AG08396 (cell line): ENCODE measurements at regions not wholly inside any gene's neighbourhood (a gene's known extent, or its start where the extent isn't known, plus 50 kb on each side); places are given as distances from the start of the nearest gene placed in this dataset.
A peak's percentile ranks its signal among the peaks of the same experiment; 100 is the strongest.

Experiments
- DNase-seq: peaks from one replicate; pipeline ENCODE4 v3.0.0; 2012; ENCODE audit warnings: low spot score, mixed read lengths

DNA sequence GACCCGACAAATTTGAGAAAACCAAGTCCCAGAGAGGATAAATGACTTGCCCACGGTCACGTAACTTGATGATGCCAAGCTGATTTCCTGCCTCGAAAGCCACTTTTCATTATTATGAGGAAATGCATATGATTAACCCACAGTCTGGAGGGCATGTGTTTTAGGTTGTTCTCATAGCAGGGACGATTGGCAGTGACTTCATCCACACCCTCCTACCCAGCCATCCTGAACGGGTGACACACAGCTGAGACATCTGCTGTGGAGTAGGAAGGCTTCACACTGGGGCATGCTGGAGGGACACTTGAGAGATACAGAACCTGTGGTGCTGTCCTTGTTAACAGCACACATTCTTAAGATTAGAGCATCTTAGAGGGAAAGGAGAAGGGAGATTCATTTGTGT is 65.4 kb upstream of the WDFY2 start:
- no peak for DNase-seq

DNA sequence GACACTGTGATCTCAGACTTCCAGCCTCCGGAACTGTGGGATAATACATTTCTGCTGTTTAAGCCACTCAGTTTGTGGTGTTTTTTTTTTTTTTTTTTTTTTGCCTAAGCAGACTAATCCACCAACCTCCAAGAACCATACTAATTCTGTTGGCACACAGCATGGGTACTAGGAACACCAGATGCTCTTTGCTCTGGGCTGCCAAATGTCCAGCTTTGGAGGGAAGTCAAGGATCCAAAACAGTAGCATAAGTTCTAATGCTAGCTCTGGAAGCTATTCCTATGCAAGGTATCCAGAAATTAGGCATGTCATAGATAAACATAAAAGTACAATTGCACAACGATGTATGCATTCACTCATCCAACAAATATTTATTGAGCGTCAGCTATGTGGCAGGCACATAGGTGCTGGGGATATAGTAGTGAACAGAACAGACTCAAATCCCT is 64.5 kb upstream of the WDFY2 start:
- DNase-seq = no peak

DNA sequence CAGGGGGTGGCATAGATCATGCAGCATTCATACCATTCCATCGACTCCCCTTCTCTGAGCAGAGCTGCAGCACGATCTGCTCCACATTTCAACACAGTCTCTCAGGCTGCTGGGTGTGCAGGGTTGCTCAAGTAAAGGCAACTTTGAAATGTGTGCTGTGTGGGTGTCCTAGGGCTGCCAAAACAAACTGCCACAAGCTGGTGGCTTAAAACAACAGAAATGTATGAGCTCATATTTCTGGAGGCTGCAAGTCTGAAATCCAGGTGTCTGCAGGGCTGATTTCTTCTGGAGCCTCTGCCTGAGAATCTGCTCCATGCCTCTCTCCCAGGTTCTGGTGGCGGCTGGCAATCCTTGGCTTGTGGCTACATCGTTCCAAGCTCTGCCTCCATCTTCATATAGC is 63.7 kb upstream of the WDFY2 start:
- DNase-seq = peak; percentile 37

DNA sequence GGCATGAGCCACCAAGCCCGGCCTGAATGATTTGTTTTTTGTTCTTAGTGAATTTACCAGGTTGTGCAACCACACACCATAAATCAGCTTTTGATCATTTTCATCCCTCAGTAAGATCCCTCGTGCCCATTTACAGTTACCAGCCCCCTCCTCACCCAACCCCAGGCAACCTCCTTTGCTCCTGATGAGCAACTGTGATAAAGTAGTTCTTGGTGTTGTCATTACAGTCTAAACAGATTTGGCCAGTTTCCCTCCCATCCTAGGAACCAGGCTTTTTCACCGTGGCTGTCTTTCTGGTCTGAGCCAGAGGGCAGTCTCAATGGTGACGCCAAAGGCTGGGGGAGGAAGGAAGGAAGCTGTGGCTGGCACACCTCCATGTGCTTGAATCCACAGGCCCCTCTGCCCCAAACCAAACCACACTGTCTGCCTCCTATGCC is 61.2 kb upstream of the WDFY2 start:
- DNase-seq = no peak

DNA sequence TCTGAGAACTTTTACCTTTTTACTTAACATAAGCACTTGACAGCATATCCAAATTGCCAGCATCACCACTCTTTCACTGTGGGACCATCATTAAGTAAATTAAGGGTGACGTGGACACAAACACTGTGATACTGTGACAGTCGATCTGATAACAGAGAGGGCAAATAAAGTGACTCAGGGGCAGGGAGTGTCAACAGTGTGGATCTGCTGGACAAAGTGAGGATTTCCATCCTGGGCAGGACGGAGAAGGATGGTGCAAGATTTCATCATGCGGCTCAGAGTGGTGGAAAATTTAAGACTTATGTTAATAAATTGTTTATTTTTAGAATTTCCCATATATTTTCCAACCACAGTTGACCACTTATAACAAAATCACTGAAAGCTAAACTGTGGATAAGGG is 60.0 kb upstream of the WDFY2 start:
- DNase-seq = no peak

DNA sequence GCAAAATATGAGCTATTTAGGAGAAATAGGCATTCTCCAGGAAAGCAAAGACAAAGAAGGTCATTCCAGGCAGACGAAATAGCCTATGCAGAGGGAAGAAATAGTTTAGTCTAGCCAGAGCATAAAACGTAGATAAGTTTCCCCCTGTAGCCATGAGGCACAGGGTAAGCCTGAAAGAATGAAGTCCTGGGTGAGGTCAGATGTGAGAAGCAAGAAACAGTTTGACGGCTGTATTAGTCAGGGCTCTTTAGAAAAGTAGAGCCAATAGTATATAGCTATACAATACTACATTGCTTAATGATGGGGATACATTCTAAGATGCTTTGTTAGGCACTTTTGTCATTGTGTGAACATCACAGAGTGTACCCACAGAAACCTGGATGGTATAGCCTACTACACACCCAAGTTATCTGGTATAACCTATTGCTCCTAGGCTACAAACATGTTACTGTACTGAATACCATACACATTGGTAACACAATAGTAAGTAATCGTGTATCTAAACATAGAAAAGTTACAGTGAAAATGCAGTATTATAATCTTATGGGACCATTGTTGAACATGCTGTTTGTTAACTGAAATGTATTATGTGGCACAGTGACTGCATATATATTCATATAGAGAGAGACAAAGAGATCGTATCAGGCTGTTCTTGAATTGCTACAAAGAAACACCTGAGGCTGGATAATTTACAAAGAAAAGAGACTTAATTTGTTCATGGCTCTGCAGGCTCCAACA is 59.3 kb upstream of the WDFY2 start:
- DNase-seq = peak; percentile 34

DNA sequence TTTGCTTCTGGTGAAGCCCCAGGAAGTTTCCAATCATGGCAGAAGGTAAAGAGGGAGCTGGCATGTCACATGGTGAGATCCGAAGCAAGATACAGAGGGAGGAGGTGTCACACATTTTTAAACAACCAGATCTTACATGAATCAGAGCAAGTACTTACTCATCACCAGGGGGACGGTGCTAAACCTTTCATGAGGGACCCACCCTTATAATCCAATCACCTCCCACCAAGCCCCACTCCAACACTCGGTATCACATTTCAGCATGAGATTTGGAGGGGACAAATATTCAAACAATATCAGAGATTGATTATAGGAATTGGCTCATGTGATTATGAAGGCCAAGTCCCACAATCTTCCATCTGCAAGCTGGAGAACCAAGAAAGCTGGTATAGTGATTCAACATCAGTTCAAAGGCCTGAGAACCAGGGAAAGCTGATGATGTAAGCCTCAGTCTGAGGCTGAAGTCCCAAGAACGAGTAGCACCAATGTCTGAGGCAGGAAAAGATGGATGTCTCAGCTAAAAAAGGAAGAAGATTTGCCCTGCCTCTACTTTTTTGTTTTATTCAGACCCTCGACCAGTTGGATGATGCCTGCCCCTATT is 58.6 kb upstream of the WDFY2 start:
- no peak for DNase-seq

DNA sequence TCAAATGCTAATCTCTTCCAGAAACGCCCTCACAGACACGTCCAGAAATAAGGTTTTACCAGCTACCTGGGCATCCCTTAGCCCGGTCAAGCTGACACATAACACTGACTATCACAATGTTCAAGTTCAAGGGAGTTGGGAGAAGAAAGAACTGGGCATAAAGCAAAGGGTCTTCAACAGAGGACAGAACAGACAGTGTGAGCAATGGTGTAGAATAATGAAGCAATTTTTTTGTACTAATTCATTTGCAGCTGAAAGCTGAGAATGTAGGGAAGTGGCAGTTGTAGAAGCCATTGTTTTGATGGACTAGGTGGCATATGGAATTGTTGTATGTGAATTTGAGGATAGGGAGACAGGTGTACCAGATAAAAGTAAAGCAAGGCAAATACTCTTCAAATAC is 58.1 kb upstream of the WDFY2 start:
- no peak for DNase-seq

DNA sequence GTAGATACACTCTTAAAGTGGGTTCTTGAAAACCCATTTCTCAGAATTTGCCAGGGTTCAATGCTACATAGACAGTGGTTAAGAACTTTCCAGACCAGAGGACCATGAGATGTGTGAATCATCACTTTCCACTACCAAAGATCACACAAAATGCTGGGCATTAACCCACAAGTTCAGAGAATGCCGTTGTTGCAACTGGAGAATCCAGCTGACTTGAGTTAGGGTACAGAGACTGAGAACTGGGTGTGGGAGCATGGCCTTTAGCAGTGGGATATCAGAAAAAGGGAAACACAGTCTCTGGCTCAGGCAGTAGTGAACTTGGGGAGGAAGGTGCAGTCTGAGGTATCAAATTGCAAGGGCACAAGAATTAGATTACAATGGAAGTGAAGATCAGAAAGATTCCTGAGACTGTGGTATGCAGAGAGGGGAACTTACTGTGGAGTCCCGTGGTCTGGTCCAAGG is 51.5 kb upstream of the WDFY2 start:
- no peak for DNase-seq

DNA sequence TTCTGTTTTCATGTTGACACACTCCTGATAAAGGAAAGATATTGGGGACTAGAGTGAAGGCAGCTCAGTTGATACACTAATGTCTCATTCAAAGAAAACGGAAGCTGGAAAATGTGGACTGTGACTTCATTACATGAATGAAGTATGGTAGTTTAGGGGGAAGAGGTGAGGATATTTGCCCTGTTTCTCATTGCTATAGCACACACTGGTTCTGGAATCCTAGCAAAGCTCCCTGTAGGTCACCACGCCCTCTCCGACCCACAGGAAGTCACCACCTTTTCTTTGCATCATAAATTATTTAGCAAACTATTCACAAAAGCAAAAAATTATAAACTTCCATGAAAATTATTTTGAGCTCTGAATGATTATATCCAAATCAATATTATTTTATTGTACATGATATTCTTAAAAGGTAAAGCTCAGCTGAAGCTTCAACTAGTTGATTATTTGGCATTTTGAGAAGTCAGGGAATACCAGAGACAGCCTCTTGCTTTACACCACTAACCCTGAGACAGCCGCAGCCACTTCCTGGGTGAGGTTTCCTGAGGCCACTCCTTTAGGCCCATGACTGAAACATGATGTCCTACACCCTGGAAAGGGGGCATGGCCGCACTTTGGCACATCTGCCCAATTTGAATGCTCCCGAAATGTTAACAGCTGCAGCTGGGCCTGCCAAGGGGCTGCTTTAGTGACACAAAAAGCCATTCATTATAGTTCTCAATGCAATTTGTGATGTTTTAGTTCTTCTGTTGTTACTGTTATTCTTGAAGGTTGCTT is 50.0 kb upstream of the WDFY2 start:
- no peak for DNase-seq
